Fibroblast of lung (primary cell): ENCODE measurements at regions not wholly inside any gene's neighbourhood (a gene's known extent, or its start where the extent isn't known, plus 50 kb on each side); places are given as distances from the start of the nearest gene placed in this dataset.

Experiments
- DNase-seq, 2 donors: peaks; one replicate each; pipeline versions ENCODE4 v3.0.0 to v3.0.0-alpha.2; 2010; ENCODE audit warnings: low read depth in 2 of 2
- H2AFZ ChIP-seq: 2 replicates; pipeline ENCODE4 v1.5.1; 2012; ENCODE audit warnings: low read length, control low read depth, inconsistent platforms
- H3K27ac ChIP-seq: 2 replicates; pipeline ENCODE4 v1.5.1; 2011; ENCODE audit warnings: low read length, control low read depth; ENCODE audit not compliant: insufficient read depth
- H3K27me3 ChIP-seq: 2 replicates; pipeline ENCODE4 v1.5.1; 2011; ENCODE audit warnings: mild to moderate bottlenecking, low read length; ENCODE audit not compliant: control insufficient read depth, insufficient read depth
- H3K36me3 ChIP-seq: 2 replicates; pipeline ENCODE4 v1.5.1; 2011; ENCODE audit warnings: low read length; ENCODE audit not compliant: control insufficient read depth, insufficient read depth
- H3K4me1 ChIP-seq: 2 replicates; pipeline ENCODE4 v1.5.1; 2011; ENCODE audit warnings: low read length; ENCODE audit not compliant: control insufficient read depth, insufficient read depth; ENCODE audit errors: extremely low read depth
- H3K4me2 ChIP-seq: 2 replicates; pipeline ENCODE4 v1.5.1; 2011; ENCODE audit warnings: low read length, control low read depth; ENCODE audit not compliant: insufficient read depth; ENCODE audit errors: extremely low read depth
- H3K4me3 ChIP-seq, 4 experiments: fragments of 200-600 bp in 1 of 4; sonication (generic) in 1 of 4; replicated peaks in 1 of 4; 2 replicates each; pipeline ENCODE4 v1.5.1; 2011 to 2016; ENCODE audit warnings: low read length in 4 of 4, low read depth in 3 of 4, mild to moderate bottlenecking in 3 of 4, control low read depth in 2 of 4, inconsistent platforms in 1 of 4, mixed read lengths in 1 of 4; ENCODE audit not compliant: insufficient read depth in 1 of 4; ENCODE audit errors: control extremely low read depth in 1 of 4
- H3K79me2 ChIP-seq: 2 replicates; pipeline ENCODE4 v1.5.1; 2012; ENCODE audit warnings: mild to moderate bottlenecking, low read length, inconsistent platforms; ENCODE audit not compliant: control insufficient read depth, insufficient read depth
- H3K9ac ChIP-seq: 2 replicates; pipeline ENCODE4 v1.5.1; 2011; ENCODE audit warnings: mild to moderate bottlenecking, low read length, control low read depth; ENCODE audit not compliant: insufficient read depth
- H3K9me3 ChIP-seq: 2 replicates; pipeline ENCODE4 v1.5.1; 2012; ENCODE audit warnings: low read depth, low read length; ENCODE audit not compliant: control insufficient read depth, insufficient read depth
- H4K20me1 ChIP-seq: 2 replicates; pipeline ENCODE4 v1.5.1; 2011; ENCODE audit warnings: low read length; ENCODE audit not compliant: control insufficient read depth, insufficient read depth; ENCODE audit errors: extremely low read depth
- EZH2 ChIP-seq: IDR thresholded peaks from 2 replicates; pipeline ENCODE4 v1.5.1; 2012; ENCODE audit warnings: low read length, control low read depth, mild to moderate bottlenecking; ENCODE audit errors: missing control alignments
- TF ChIP-seq, protein P1 (sequence below), 2 donors: IDR thresholded peaks in 1 of 2; conservative IDR thresholded peaks in 1 of 2; 1 replicate in 1 of 2; 2 replicates in 1 of 2; pipeline ENCODE4 v1.5.1; 2011 to 2012; ENCODE audit warnings: low read length in 2 of 2, control low read depth in 1 of 2, inconsistent platforms in 1 of 2, low read depth in 1 of 2, mild to moderate bottlenecking in 1 of 2

- no peak overlapping the region for H3K4me2 ChIP-seq
- DNase-seq = peak in 1 of 2 donors; percentile 26
- H4K20me1 ChIP-seq = no peaks in the 10 kb centered on the region
- no peaks in the 10 kb centered on the region for H3K79me2 ChIP-seq
- H2AFZ ChIP-seq = no peak overlapping the region
- H3K9ac ChIP-seq = no peak overlapping the region
- no peaks in the 10 kb centered on the region for H3K4me1 ChIP-seq
- no peak overlapping the region for H3K27ac ChIP-seq
- no peak for TF ChIP-seq EZH2
- TF ChIP-seq, protein P1, sequence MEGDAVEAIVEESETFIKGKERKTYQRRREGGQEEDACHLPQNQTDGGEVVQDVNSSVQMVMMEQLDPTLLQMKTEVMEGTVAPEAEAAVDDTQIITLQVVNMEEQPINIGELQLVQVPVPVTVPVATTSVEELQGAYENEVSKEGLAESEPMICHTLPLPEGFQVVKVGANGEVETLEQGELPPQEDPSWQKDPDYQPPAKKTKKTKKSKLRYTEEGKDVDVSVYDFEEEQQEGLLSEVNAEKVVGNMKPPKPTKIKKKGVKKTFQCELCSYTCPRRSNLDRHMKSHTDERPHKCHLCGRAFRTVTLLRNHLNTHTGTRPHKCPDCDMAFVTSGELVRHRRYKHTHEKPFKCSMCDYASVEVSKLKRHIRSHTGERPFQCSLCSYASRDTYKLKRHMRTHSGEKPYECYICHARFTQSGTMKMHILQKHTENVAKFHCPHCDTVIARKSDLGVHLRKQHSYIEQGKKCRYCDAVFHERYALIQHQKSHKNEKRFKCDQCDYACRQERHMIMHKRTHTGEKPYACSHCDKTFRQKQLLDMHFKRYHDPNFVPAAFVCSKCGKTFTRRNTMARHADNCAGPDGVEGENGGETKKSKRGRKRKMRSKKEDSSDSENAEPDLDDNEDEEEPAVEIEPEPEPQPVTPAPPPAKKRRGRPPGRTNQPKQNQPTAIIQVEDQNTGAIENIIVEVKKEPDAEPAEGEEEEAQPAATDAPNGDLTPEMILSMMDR (conservative IDR thresholded peaks at IDR 0.05 in 1 of 2, IDR thresholded peaks at IDR 0.05 in 1 of 2; ENCODE audit: low read depth in 1 of 2, low read length in 2 of 2) = no peak
- H3K4me3 ChIP-seq = no peak overlapping the region
- no peaks in the 10 kb centered on the region for H3K9me3 ChIP-seq
- no peaks in the 10 kb centered on the region for H3K27me3 ChIP-seq
- H3K36me3 ChIP-seq = no peaks in the 10 kb centered on the region
Observed at GRCh38 chr3:152718810-152719209, 116.1 kb upstream of the P2RY1 start.

GRCh38 chr3:152719264-152719663, 115.7 kb upstream of the P2RY1 start:
- TF ChIP-seq EZH2 = no peak
- TF ChIP-seq, protein P1 (conservative IDR thresholded peaks at IDR 0.05 in 1 of 2, IDR thresholded peaks at IDR 0.05 in 1 of 2; ENCODE audit: low read depth in 1 of 2, low read length in 2 of 2) = no peak
- no peaks in the 10 kb centered on the region for H3K9me3 ChIP-seq
- no peak overlapping the region for H2AFZ ChIP-seq
- peak; percentile 49 to 70 for DNase-seq
- H3K27ac ChIP-seq = no peak overlapping the region
- no peaks in the 10 kb centered on the region for H4K20me1 ChIP-seq
- H3K27me3 ChIP-seq = no peaks in the 10 kb centered on the region
- no peaks in the 10 kb centered on the region for H3K4me1 ChIP-seq
- no peak overlapping the region for H3K4me2 ChIP-seq
- H3K79me2 ChIP-seq = no peaks in the 10 kb centered on the region
- no peak overlapping the region for H3K4me3 ChIP-seq
- H3K36me3 ChIP-seq = no peaks in the 10 kb centered on the region
- no peak overlapping the region for H3K9ac ChIP-seq

GRCh38 chr3:152720951-152721718, 113.8 kb upstream of the P2RY1 start:
- Histone ChIP-seq H3K4me1 (no peaks in the 10 kb centered on the region), H4K20me1 (no peaks in the 10 kb centered on the region), H3K4me3 (no peak overlapping the region), H3K9me3 (no peaks in the 10 kb centered on the region), H3K36me3 (no peaks in the 10 kb centered on the region), H2AFZ (no peak overlapping the region), H3K4me2 (no peak overlapping the region), H3K9ac (no peak overlapping the region), H3K27ac (no peak overlapping the region), H3K79me2 (no peaks in the 10 kb centered on the region), H3K27me3 (no peaks in the 10 kb centered on the region)
- no peak for DNase-seq
- TF ChIP-seq, protein P1 (conservative IDR thresholded peaks at IDR 0.05 in 1 of 2, IDR thresholded peaks at IDR 0.05 in 1 of 2; ENCODE audit: low read depth in 1 of 2, low read length in 2 of 2) = no peak
- TF ChIP-seq EZH2 = no peak
